Adipocyte (in vitro differentiated cells): ENCODE measurements at regions not wholly inside any gene's neighbourhood (a gene's known extent, or its start where the extent isn't known, plus 50 kb on each side); places are given as distances from the start of the nearest gene placed in this dataset.
"Not testable (repeated sequence)": the region's sequence is repeated elsewhere in the genome, so short reads cannot be mapped to it uniquely, and the experiment has no call there.

ENCODE experiments used
- DNase-seq: peaks from one replicate; pipeline ENCODE4 v3.0.0-alpha.2; 2015; ENCODE audit warnings: low read depth
- H3K27me3 ChIP-seq: replicated peaks from 2 replicates; pipeline ENCODE4 v1.7.0; 2013; ENCODE audit warnings: mild to moderate bottlenecking, low read length, moderate library complexity; ENCODE audit not compliant: control insufficient read depth, insufficient read depth
- H3K36me3 ChIP-seq: 2 replicates; pipeline ENCODE4 v1.7.0; 2013; ENCODE audit warnings: low read length, mild to moderate bottlenecking, moderate library complexity; ENCODE audit not compliant: control insufficient read depth, insufficient read depth, severe bottlenecking
- H3K4me1 ChIP-seq: 2 replicates; pipeline ENCODE4 v1.7.0; 2013; ENCODE audit warnings: mild to moderate bottlenecking, low read length, moderate library complexity; ENCODE audit not compliant: control insufficient read depth, insufficient read depth
- H3K4me3 ChIP-seq: 2 replicates; pipeline ENCODE4 v1.7.0; 2013; ENCODE audit warnings: mild to moderate bottlenecking, low read length, moderate library complexity
- H3K9ac ChIP-seq: 2 replicates; pipeline ENCODE4 v1.7.0; 2013; ENCODE audit warnings: mild to moderate bottlenecking, low read length, moderate library complexity
- H3K9me3 ChIP-seq: 2 replicates; pipeline ENCODE4 v1.7.0; 2013; ENCODE audit warnings: mild to moderate bottlenecking, low read length, moderate library complexity; ENCODE audit not compliant: control insufficient read depth

GRCh38 chr4:96992443-96992842, 1150.8 kb downstream of the STPG2 start:
- no peak overlapping the region for H3K4me3 ChIP-seq
- H3K9me3 ChIP-seq, result no peaks in the 10 kb centered on the region
- DNase-seq, result no peak
- H3K4me1 ChIP-seq, result no peaks in the 10 kb centered on the region
- no peaks in the 10 kb centered on the region for H3K36me3 ChIP-seq
- H3K9ac ChIP-seq, result no peak overlapping the region
- no peaks in the 10 kb centered on the region for H3K27me3 ChIP-seq

- no peak for DNase-seq
- Histone ChIP-seq H3K4me1 (no peaks in the 10 kb centered on the region), H3K9me3 (no peaks in the 10 kb centered on the region), H3K4me3 (no peak overlapping the region), H3K27me3 (no peaks in the 10 kb centered on the region), H3K9ac (no peak overlapping the region), H3K36me3 (no peaks in the 10 kb centered on the region)
Observed at GRCh38 chr4:96993560-96993959, 1149.7 kb downstream of the STPG2 start.

DNA sequence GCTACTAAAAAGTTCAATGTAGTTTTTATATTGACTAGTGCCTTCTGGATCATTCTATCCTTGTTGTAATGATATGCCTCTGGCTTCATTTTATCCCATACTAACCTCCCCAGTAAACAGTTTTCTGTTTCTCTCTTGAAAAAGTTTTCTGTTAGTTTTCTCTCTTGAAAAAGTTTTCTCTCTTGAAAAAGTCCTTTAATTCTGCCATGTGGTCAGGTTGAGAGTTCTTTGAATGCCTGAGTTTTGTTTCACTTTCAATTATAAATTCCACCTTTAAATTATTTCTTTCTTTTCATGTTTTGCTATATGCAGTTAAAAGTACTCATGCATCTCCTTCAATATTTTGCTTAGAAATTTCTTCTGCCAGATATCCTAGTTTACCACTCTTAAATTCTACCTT, 1139.6 kb downstream of the STPG2 start:
- no peak overlapping the region for H3K9ac ChIP-seq
- no peak overlapping the region for H3K4me3 ChIP-seq
- H3K4me1 ChIP-seq, result no peaks in the 10 kb centered on the region
- no peaks in the 10 kb centered on the region for H3K9me3 ChIP-seq
- DNase-seq, result no peak
- no peaks in the 10 kb centered on the region for H3K36me3 ChIP-seq
- no peaks in the 10 kb centered on the region for H3K27me3 ChIP-seq

DNA sequence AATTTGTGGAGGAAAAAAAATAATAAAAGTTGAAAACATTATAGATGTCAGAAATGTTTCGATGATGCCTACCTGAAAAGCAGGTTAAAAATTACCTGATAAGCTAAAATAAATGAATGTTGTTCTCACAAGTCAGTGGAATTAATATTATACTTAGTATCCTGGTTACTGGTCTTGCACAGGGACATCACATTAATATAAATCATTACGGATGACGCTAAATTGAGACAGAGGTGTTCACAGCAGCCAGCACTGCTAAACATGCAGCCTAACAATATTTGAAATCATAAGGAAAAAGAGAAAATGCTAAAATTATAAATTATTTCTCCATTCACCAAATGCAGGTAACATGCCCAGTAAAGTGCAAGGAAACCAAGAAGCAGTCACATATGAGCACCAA, 1130.0 kb downstream of the STPG2 start:
- Histone ChIP-seq H3K9me3 (no peaks in the 10 kb centered on the region), H3K36me3 (no peaks in the 10 kb centered on the region), H3K4me1 (no peaks in the 10 kb centered on the region), H3K9ac (no peak overlapping the region), H3K4me3 (no peak overlapping the region), H3K27me3 (no peaks in the 10 kb centered on the region)
- no peak for DNase-seq

- no peak overlapping the region for H3K9ac ChIP-seq
- no peaks in the 10 kb centered on the region for H3K27me3 ChIP-seq
- H3K36me3 ChIP-seq, result no peaks in the 10 kb centered on the region
- no peaks in the 10 kb centered on the region for H3K9me3 ChIP-seq
- H3K4me3 ChIP-seq, result no peak overlapping the region
- no peak for DNase-seq
- no peaks in the 10 kb centered on the region for H3K4me1 ChIP-seq
Observed at GRCh38 chr4:97013711-97014110, 1129.6 kb downstream of the STPG2 start.

GRCh38 chr4:97015301-97015700, 1128.0 kb downstream of the STPG2 start:
- no peaks in the 10 kb centered on the region for H3K36me3 ChIP-seq
- H3K9ac ChIP-seq, result no peak overlapping the region
- no peaks in the 10 kb centered on the region for H3K4me1 ChIP-seq
- H3K9me3 ChIP-seq, result peaks cover 3% of the 10 kb centered on the region
- no peak overlapping the region for H3K4me3 ChIP-seq
- DNase-seq, result no peak
- H3K27me3 ChIP-seq, result no peaks in the 10 kb centered on the region

GRCh38 chr4:97016186-97016907, 1126.9 kb downstream of the STPG2 start:
- Histone ChIP-seq H3K27me3 (no peaks in the 10 kb centered on the region), H3K9ac (no peak overlapping the region)
- DNase-seq, result no peak

GRCh38 chr4:97027728-97028410, 1115.4 kb downstream of the STPG2 start:
- no peaks in the 10 kb centered on the region for H3K9me3 ChIP-seq
- H3K4me3 ChIP-seq, result no peak overlapping the region
- no peaks in the 10 kb centered on the region for H3K36me3 ChIP-seq
- H3K4me1 ChIP-seq, result no peaks in the 10 kb centered on the region
- no peak for DNase-seq
- H3K9ac ChIP-seq, result no peak overlapping the region
- H3K27me3 ChIP-seq, result no peaks in the 10 kb centered on the region

More at GRCh38 chr4:97016186-97016907, 1126.9 kb downstream of the STPG2 start:
- peaks cover 3% of the 10 kb centered on the region for H3K9me3 ChIP-seq
- H3K4me1 ChIP-seq, result no peaks in the 10 kb centered on the region
- no peaks in the 10 kb centered on the region for H3K36me3 ChIP-seq
- no peak overlapping the region for H3K4me3 ChIP-seq

GRCh38 chr4:97028785-97029184, 1114.5 kb downstream of the STPG2 start:
- no peak overlapping the region for H3K9ac ChIP-seq
- no peaks in the 10 kb centered on the region for H3K4me1 ChIP-seq
- H3K27me3 ChIP-seq, result no peaks in the 10 kb centered on the region
- no peaks in the 10 kb centered on the region for H3K9me3 ChIP-seq
- no peak overlapping the region for H3K4me3 ChIP-seq
- H3K36me3 ChIP-seq, result no peaks in the 10 kb centered on the region
- no peak for DNase-seq

DNA sequence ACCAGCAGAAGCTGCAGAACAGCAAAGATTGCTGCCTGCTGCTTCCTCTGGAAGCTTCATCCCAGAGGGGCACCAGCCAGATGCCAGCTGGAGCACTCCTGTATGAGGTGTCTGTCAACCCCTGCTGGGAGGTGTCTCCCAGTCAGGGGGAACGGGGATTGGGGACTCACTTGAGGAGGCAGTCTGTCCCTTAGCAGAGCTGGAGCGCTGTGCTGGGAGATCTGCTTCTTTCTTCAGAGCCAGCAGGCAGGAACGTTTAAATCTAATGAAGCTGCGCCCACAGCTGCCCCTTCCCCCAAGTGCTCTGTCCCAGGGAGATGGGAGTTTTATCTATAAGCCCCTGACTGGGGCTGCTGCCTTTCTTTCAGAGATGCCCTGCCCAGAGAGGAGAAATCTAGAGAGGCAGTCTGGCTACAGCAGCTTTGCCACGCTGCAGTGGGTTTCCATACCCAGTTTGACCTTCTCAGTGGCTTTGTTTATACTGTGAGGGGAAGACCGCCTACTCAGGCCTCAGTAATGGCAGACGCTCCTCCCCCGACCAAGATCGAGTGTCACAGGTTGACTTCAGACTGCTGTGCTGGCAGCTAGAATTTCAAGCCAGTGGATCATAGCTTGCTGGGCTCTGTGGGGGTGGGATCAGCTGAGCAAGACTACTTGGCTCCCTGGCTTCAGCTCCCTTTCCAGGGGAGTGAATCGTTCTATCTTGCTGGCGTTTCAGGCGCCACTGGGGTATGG, 1105.7 kb downstream of the STPG2 start:
- not testable (repeated sequence) for DNase-seq, H3K4me3 ChIP-seq, H3K9ac ChIP-seq, H3K27me3 ChIP-seq, H3K9me3 ChIP-seq, H3K4me1 ChIP-seq, H3K36me3 ChIP-seq

DNA sequence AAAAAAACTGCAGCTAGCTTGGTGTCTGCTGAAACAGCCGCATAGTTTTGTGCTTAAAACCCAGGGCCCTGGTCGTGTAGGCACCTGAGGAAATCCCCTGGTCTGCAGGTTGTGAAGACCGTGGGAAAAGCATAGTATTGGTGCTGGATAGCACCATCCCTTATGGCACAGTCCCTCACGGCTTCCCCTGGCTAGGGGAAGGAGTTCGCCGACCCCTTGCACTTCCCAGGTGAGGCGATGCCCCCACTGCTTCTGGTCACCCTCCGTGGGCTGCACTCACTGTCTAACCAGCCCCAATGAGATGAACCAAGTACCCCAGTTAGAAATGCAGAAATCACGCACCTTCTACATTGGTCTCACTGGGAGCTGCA, 1105.1 kb downstream of the STPG2 start:
- no peak overlapping the region for H3K4me3 ChIP-seq
- H3K9ac ChIP-seq, result no peak overlapping the region
- no peak for DNase-seq
- H3K9me3 ChIP-seq, result no peaks in the 10 kb centered on the region
- H3K27me3 ChIP-seq, result no peaks in the 10 kb centered on the region
- no peaks in the 10 kb centered on the region for H3K4me1 ChIP-seq
- no peaks in the 10 kb centered on the region for H3K36me3 ChIP-seq
